Heart right ventricle (tissue), 16 donors: ENCODE measurements at regions not wholly inside any gene's neighbourhood (a gene's known extent, or its start where the extent isn't known, plus 50 kb on each side); places are given as distances from the start of the nearest gene placed in this dataset.

Experiments used
- ATAC-seq, 8 donors: fragments of 200-7000 bp; cut with Tn5 transposase; one replicate each; pipeline ENCODE4 v1.9.1; 2020; ENCODE audit warnings: mild to moderate bottlenecking in 8 of 8, moderate library complexity in 8 of 8, moderate number of reproducible peaks in 1 of 8
- DNase-seq, 2 donors: peaks; one replicate each; pipeline ENCODE4 v3.0.0-alpha.2; 2020
- H3K27ac ChIP-seq, 10 donors: fragments of 200-600 bp; sonication (generic) in 2 of 10; one replicate each; pipeline versions ENCODE4 v1.5.0 to v1.8.0; 2020 to 2022; ENCODE audit warnings: mild to moderate bottlenecking in 3 of 10
- H3K27me3 ChIP-seq, 7 donors: fragments of 200-600 bp; one replicate each; pipeline ENCODE4 v1.8.0; 2021 to 2022; ENCODE audit warnings: mild to moderate bottlenecking in 2 of 7
- H3K36me3 ChIP-seq, 9 donors: fragments of 200-600 bp; sonication (generic) in 1 of 9; one replicate each; pipeline versions ENCODE4 v1.5.0 to v1.8.0; 2020 to 2022; ENCODE audit warnings: mild to moderate bottlenecking in 2 of 9
- H3K4me1 ChIP-seq, 9 donors: fragments of 200-600 bp; sonication (generic) in 1 of 9; one replicate each; pipeline versions ENCODE4 v1.5.0 to v1.8.0; 2020 to 2022; ENCODE audit warnings: mild to moderate bottlenecking in 4 of 9
- H3K4me3 ChIP-seq, 10 donors: fragments of 200-600 bp; sonication (generic) in 2 of 10; one replicate each; pipeline versions ENCODE4 v1.5.0 to v1.8.0; 2020 to 2022; ENCODE audit warnings: mild to moderate bottlenecking in 7 of 10, moderate library complexity in 2 of 10
- H3K9me3 ChIP-seq, 11 donors: fragments of 200-600 bp in 10 of 11; sonication (generic) in 2 of 11; one replicate each; pipeline versions ENCODE4 v1.5.0 to v1.8.0; 2013 to 2022; ENCODE audit warnings: mild to moderate bottlenecking in 2 of 11, control low read depth in 1 of 11, moderate library complexity in 1 of 11
- CTCF ChIP-seq, 9 donors: fragments of 200-600 bp; sonication (generic) in 2 of 9; IDR thresholded peaks; one replicate each; pipeline versions ENCODE4 v1.5.0 to v1.8.0; 2021 to 2022; ENCODE audit warnings: antibody characterized with exemption in 9 of 9, mild to moderate bottlenecking in 5 of 9, moderate library complexity in 1 of 9
- WGBS, 2 donors: extraction: QIAGEN DNeasy Blood & Tissue Kit; methylation state at CpG; one replicate each; pipeline ENCODE4 v1.1.7; 2013; ENCODE audit warnings: inconsistent platforms in 1 of 2; 5-methylcytosine and 5-hydroxymethylcytosine counted together
- intact Hi-C, 10 donors: fragments of 100-400 bp; cut with DNase I; formaldehyde crosslinking; loops; one replicate each; pipeline versions ENCODE4 v1.11.1 to v1.14.2; 2022
- donor health status: Arrhythmogenic right ventricular cardiomyopathy.
- donor health status: ischemic (EF 13 %, LVEDD 7.1; RV severe dilation, severe dysfunction).
- donor health status: healthy with polysubstance abuse.
- donor health status: DM: no; HTN: yes; CAD: no.
- donor health status: DM: no; HTN: no; CAD: no.
- donor health status: ischemic (EF 25% LVEDD 6.9; RV normal size, moderate dysfunction).
- donor health status: ischemic (EF 25% LVEDD 5.7; RV mildly dilated, moderate dysfunction).
- donor health status: healthy.
- donor health status: DM: yes; HTN: yes; CAD: no.
- donor health status: Ischemic cardiomyopathy.
- donor health status: ischemic (EF 35%, LVEDD 5.7; RV mildly dilated, moderate dysfunction).
- donor health status: nonischemic (EF 11% LVEDD 7.7; RV severe dilation, severe dysfunction).
- donor health status: DM: yes; HTN: yes; CAD: no.
- donor health status: PGD.
- donor health status: ischemic (EF 29% LVEDD 5.4; RV normal size, mild dysfunction).
- donor health status: nonischemic (EF 23%, LVEDD 6.1; RV moderate dilation, normal function).

- peak in 1 of 8 donors; percentile 44 for ATAC-seq
- no peak for TF ChIP-seq CTCF (IDR thresholded peaks at IDR 0.05)
- no peak overlapping the region for H3K4me3 ChIP-seq
- H3K27me3 ChIP-seq = no peaks in the 10 kb centered on the region
- H3K27ac ChIP-seq = no peak overlapping the region
- intact Hi-C loops = no loop called here
- WGBS, 2 donors = 19 to 33% methylated on average over 1 of the region's 1 CpG
- no peak for DNase-seq
- H3K9me3 ChIP-seq = no peaks in the 10 kb centered on the region
- no peaks in the 10 kb centered on the region for H3K4me1 ChIP-seq
- H3K36me3 ChIP-seq = no peaks in the 10 kb centered on the region
Observed at GRCh38 chr5:30768056-30768690, 425.3 kb upstream of the CDH6 start.

- no peak overlapping the region for H3K27ac ChIP-seq
- no peak overlapping the region for H3K4me3 ChIP-seq
- H3K9me3 ChIP-seq = peaks cover 0 to 5% (median 0%) of the 10 kb centered on the region in 11 donors
- H3K36me3 ChIP-seq = no peaks in the 10 kb centered on the region
- ATAC-seq = no peak
- intact Hi-C loops = no loop called here
- DNase-seq = no peak
- WGBS, 2 donors = 37 to 48% methylated on average over 2 of the region's 2 CpGs
- no peak for TF ChIP-seq CTCF (IDR thresholded peaks at IDR 0.05)
- no peaks in the 10 kb centered on the region for H3K27me3 ChIP-seq
- no peaks in the 10 kb centered on the region for H3K4me1 ChIP-seq
Observed at GRCh38 chr5:30765706-30766105, 427.8 kb upstream of the CDH6 start.

GRCh38 chr5:30765227-30765626, 428.3 kb upstream of the CDH6 start:
- Histone ChIP-seq H3K27ac (no peak overlapping the region), H3K9me3 (peaks cover 0 to 10% (median 0%) of the 10 kb centered on the region in 11 donors), H3K27me3 (no peaks in the 10 kb centered on the region), H3K4me1 (no peaks in the 10 kb centered on the region), H3K4me3 (no peak overlapping the region), H3K36me3 (no peaks in the 10 kb centered on the region)
- 43 to 50% methylated on average over 2 of the region's 2 CpGs for WGBS, 2 donors
- ATAC-seq = no peak
- no peak for TF ChIP-seq CTCF (IDR thresholded peaks at IDR 0.05)
- DNase-seq = no peak
- intact Hi-C loops = no loop called here

GRCh38 chr5:30764704-30765103, 428.8 kb upstream of the CDH6 start:
- no peak for ATAC-seq
- Histone ChIP-seq H3K27me3 (no peaks in the 10 kb centered on the region), H3K4me1 (no peaks in the 10 kb centered on the region), H3K4me3 (no peak overlapping the region), H3K27ac (no peak overlapping the region), H3K9me3 (peaks cover 0 to 12% (median 0%) of the 10 kb centered on the region in 11 donors), H3K36me3 (no peaks in the 10 kb centered on the region)
- intact Hi-C loops = no loop called here
- TF ChIP-seq CTCF (IDR thresholded peaks at IDR 0.05) = no peak
- DNase-seq = no peak
- 36 to 56% methylated on average over 1 of the region's 1 CpG for WGBS, 2 donors
